ENCODE measurements at regions not wholly inside any gene's neighbourhood (a gene's known extent, or its start where the extent isn't known, plus 50 kb on each side); places are given as distances from the start of the nearest gene placed in this dataset.

DNA sequence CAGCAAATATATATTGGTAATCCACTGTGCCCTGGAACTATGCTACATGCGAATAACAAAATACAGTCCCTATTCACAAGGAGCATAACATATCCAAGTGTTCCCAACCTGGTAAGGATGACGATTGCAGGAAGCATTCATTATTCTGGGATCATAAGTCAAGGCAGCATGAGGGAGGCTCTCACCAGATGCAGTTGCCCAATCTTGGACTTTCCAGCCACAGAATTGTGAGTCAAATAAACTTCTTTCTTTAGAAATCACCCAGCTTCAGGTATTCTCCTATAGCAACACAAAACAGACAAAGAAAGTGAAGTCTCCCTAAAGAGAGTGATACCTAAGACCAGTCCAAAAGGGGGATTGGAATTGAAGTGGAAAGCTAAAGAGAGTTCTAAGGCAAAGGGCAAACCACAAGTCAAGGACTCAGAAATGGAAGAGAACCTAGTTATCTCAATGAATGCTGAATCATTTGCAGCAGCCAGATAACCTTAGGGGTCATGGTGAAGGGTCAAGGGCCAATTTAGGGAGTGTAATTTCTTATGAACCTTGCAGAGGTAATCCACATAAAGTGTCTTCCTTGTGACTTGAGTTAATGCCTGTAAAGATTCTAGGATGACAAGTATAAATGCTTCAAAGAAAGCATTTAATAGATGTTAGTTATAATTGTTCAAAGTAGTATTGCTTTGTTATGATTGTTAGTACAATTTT lies 103.1 kb upstream of the PCDH7 start:
- TF ChIP-seq YY1 (IDR thresholded peaks at IDR 0.05; ENCODE audit: insufficient read depth, insufficient read length) (no peak), ZNF274 (IDR thresholded peaks at IDR 0.05; ENCODE audit: low read depth, low read length) (no peak), SUZ12 (IDR thresholded peaks at IDR 0.05; ENCODE audit: extremely low read depth, insufficient read depth, insufficient read length) (no peak)
- H3K4me3 ChIP-seq (ENCODE audit: insufficient read length, low read depth), result no peak overlapping the region
- H3K36me3 ChIP-seq (ENCODE audit: insufficient read depth, insufficient read length, low read length), result no peaks in the 10 kb centered on the region
- no peaks in the 10 kb centered on the region for H3K4me1 ChIP-seq (ENCODE audit: insufficient read depth, insufficient read length)
- no peak for DNase-seq (ENCODE audit: low read depth, low spot score)
- no peaks in the 10 kb centered on the region for H3K9me3 ChIP-seq (ENCODE audit: insufficient read depth, low read length)
- no peaks in the 10 kb centered on the region for H3K27me3 ChIP-seq (ENCODE audit: insufficient read depth, insufficient read length)
- H3K9ac ChIP-seq (ENCODE audit: insufficient read length, low read depth), result no peak overlapping the region

DNA sequence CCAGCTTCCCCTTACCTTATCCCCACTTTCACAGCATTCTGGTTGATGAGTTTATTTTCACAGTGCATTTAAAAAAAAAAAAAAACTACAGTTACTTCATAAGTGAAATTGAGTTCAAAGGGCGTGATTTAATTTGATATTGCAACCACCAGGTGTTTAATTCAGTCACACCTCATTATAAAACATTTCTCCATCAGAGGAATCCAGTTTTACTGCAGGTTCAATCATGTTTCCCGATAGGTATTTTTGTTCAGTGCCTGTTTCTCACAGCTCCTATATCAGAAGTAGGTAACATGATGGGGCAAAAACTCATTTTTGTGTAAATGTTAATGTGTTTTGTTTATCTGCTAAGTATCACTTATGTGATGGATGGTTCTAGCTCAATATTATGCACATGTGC lies 102.3 kb upstream of the PCDH7 start:
- H3K9ac ChIP-seq (ENCODE audit: insufficient read length, low read depth), result no peak overlapping the region
- H3K27me3 ChIP-seq (ENCODE audit: insufficient read depth, insufficient read length), result no peaks in the 10 kb centered on the region
- no peaks in the 10 kb centered on the region for H3K36me3 ChIP-seq (ENCODE audit: insufficient read depth, insufficient read length, low read length)
- DNase-seq (ENCODE audit: low read depth, low spot score), result no peak
- TF ChIP-seq YY1 (IDR thresholded peaks at IDR 0.05; ENCODE audit: insufficient read depth, insufficient read length), result no peak
- no peak overlapping the region for H3K4me3 ChIP-seq (ENCODE audit: insufficient read length, low read depth)
- no peaks in the 10 kb centered on the region for H3K4me1 ChIP-seq (ENCODE audit: insufficient read depth, insufficient read length)
- H3K9me3 ChIP-seq (ENCODE audit: insufficient read depth, low read length), result no peaks in the 10 kb centered on the region

DNA sequence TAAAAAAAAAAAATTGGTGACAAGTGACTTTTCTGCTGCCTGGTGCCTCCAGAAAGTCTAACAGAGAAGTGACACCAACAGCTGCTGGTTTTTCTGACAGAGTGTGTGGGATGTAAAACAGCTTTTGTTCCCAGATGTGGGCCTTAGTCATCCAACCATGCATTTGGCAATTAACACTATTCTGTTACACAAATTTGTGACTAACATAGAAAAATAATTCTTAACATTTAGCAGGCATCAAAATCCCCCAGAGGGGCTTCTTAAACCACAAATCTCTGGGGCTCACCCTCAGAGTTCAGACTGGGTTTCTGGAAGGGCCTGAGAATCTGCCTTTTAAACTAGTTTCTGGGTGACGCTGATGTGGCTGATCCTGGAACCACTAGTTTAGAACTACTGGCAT lies 100.5 kb upstream of the PCDH7 start:
- DNase-seq (ENCODE audit: low read depth, low spot score), result no peak
- TF ChIP-seq YY1 (IDR thresholded peaks at IDR 0.05; ENCODE audit: insufficient read depth, insufficient read length) (no peak), SUZ12 (IDR thresholded peaks at IDR 0.05; ENCODE audit: extremely low read depth, insufficient read depth, insufficient read length) (no peak), ZNF274 (IDR thresholded peaks at IDR 0.05; ENCODE audit: low read depth, low read length) (no peak)
- Histone ChIP-seq H3K27me3 (ENCODE audit: insufficient read depth, insufficient read length) (no peaks in the 10 kb centered on the region), H3K4me3 (ENCODE audit: insufficient read length, low read depth) (no peak overlapping the region), H3K9ac (ENCODE audit: insufficient read length, low read depth) (no peak overlapping the region), H3K9me3 (ENCODE audit: insufficient read depth, low read length) (no peaks in the 10 kb centered on the region), H3K36me3 (ENCODE audit: insufficient read depth, insufficient read length, low read length) (no peaks in the 10 kb centered on the region), H3K4me1 (ENCODE audit: insufficient read depth, insufficient read length) (no peaks in the 10 kb centered on the region)

GRCh38 chr4:30620711-30621110 lies 99.5 kb upstream of the PCDH7 start:
- Histone ChIP-seq H3K9ac (ENCODE audit: insufficient read length, low read depth) (no peak overlapping the region), H3K9me3 (ENCODE audit: insufficient read depth, low read length) (no peaks in the 10 kb centered on the region), H3K4me3 (ENCODE audit: insufficient read length, low read depth) (no peak overlapping the region), H3K36me3 (ENCODE audit: insufficient read depth, insufficient read length, low read length) (no peaks in the 10 kb centered on the region), H3K4me1 (ENCODE audit: insufficient read depth, insufficient read length) (no peaks in the 10 kb centered on the region), H3K27me3 (ENCODE audit: insufficient read depth, insufficient read length) (no peaks in the 10 kb centered on the region)
- no peak for DNase-seq (ENCODE audit: low read depth, low spot score)
- no peak for TF ChIP-seq ZNF274 (IDR thresholded peaks at IDR 0.05; ENCODE audit: low read depth, low read length)
- TF ChIP-seq SUZ12 (IDR thresholded peaks at IDR 0.05; ENCODE audit: extremely low read depth, insufficient read depth, insufficient read length), result no peak
- TF ChIP-seq YY1 (IDR thresholded peaks at IDR 0.05; ENCODE audit: insufficient read depth, insufficient read length), result no peak

- no peaks in the 10 kb centered on the region for H3K36me3 ChIP-seq (ENCODE audit: insufficient read depth, insufficient read length, low read length)
- no peaks in the 10 kb centered on the region for H3K9me3 ChIP-seq (ENCODE audit: insufficient read depth, low read length)
- no peak for DNase-seq (ENCODE audit: low read depth, low spot score)
- no peaks in the 10 kb centered on the region for H3K4me1 ChIP-seq (ENCODE audit: insufficient read depth, insufficient read length)
- TF ChIP-seq SUZ12 (IDR thresholded peaks at IDR 0.05; ENCODE audit: extremely low read depth, insufficient read depth, insufficient read length) (no peak), YY1 (IDR thresholded peaks at IDR 0.05; ENCODE audit: insufficient read depth, insufficient read length) (no peak), ZNF274 (IDR thresholded peaks at IDR 0.05; ENCODE audit: low read depth, low read length) (no peak)
- H3K27me3 ChIP-seq (ENCODE audit: insufficient read depth, insufficient read length), result no peaks in the 10 kb centered on the region
- H3K4me3 ChIP-seq (ENCODE audit: insufficient read length, low read depth), result no peak overlapping the region
- no peak overlapping the region for H3K9ac ChIP-seq (ENCODE audit: insufficient read length, low read depth)
These were observed 89.7 kb upstream of the PCDH7 start for GRCh38 chr4:30630431-30630830.

DNA sequence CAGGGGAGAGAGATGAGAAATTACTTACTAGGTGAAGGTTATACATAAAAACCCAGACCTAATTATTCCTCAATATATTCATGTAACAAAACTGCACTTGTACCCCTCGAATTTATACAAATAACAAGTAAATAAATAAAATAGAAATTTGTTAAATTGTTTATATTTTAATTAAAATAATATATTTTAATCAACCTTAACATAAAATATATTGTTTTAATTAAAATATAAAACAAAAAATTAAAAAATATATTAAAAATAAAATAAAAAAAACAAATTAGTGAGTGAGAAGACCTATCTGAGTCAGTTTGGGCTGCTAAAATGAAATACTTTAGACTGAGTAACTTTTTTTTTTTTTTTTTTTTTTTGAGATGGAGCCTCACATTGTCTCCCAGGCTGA lies 87.4 kb upstream of the PCDH7 start:
- no peaks in the 10 kb centered on the region for H3K27me3 ChIP-seq (ENCODE audit: insufficient read depth, insufficient read length)
- TF ChIP-seq YY1 (IDR thresholded peaks at IDR 0.05; ENCODE audit: insufficient read depth, insufficient read length) (no peak), ZNF274 (IDR thresholded peaks at IDR 0.05; ENCODE audit: low read depth, low read length) (no peak), SUZ12 (IDR thresholded peaks at IDR 0.05; ENCODE audit: extremely low read depth, insufficient read depth, insufficient read length) (no peak)
- H3K4me1 ChIP-seq (ENCODE audit: insufficient read depth, insufficient read length), result no peaks in the 10 kb centered on the region
- H3K9me3 ChIP-seq (ENCODE audit: insufficient read depth, low read length), result no peaks in the 10 kb centered on the region
- H3K4me3 ChIP-seq (ENCODE audit: insufficient read length, low read depth), result no peak overlapping the region
- H3K36me3 ChIP-seq (ENCODE audit: insufficient read depth, insufficient read length, low read length), result no peaks in the 10 kb centered on the region
- H3K9ac ChIP-seq (ENCODE audit: insufficient read length, low read depth), result no peak overlapping the region
- DNase-seq (ENCODE audit: low read depth, low spot score), result no peak

DNA sequence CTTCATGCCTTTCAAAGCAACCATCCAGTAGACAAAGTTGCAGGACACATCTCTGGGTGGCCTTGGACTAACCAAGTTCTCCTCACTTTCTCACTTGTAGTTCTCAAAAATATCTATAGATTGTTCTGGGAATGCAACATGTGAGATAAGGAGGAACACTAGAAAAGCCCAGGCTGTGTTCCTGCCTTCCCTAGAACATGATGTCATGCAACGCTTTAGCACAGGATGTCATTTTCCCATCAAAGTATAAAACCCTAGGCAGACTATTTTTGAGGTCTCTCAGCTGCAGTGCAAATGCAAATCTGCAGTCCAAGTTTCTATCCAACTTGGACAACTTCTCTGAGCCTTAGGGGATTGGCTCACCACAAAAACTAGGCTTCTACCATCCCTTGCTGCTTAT lies 78.8 kb upstream of the PCDH7 start:
- no peaks in the 10 kb centered on the region for H3K36me3 ChIP-seq (ENCODE audit: insufficient read depth, insufficient read length, low read length)
- no peaks in the 10 kb centered on the region for H3K4me1 ChIP-seq (ENCODE audit: insufficient read depth, insufficient read length)
- TF ChIP-seq ZNF274 (IDR thresholded peaks at IDR 0.05; ENCODE audit: low read depth, low read length) (no peak), SUZ12 (IDR thresholded peaks at IDR 0.05; ENCODE audit: extremely low read depth, insufficient read depth, insufficient read length) (no peak), YY1 (IDR thresholded peaks at IDR 0.05; ENCODE audit: insufficient read depth, insufficient read length) (no peak)
- no peaks in the 10 kb centered on the region for H3K9me3 ChIP-seq (ENCODE audit: insufficient read depth, low read length)
- no peak for DNase-seq (ENCODE audit: low read depth, low spot score)
- H3K9ac ChIP-seq (ENCODE audit: insufficient read length, low read depth), result no peak overlapping the region
- H3K27me3 ChIP-seq (ENCODE audit: insufficient read depth, insufficient read length), result no peaks in the 10 kb centered on the region
- H3K4me3 ChIP-seq (ENCODE audit: insufficient read length, low read depth), result no peak overlapping the region
